ENCODE measurements at regions not wholly inside any gene's neighbourhood (a gene's known extent, or its start where the extent isn't known, plus 50 kb on each side); places are given as distances from the start of the nearest gene placed in this dataset.

DNA sequence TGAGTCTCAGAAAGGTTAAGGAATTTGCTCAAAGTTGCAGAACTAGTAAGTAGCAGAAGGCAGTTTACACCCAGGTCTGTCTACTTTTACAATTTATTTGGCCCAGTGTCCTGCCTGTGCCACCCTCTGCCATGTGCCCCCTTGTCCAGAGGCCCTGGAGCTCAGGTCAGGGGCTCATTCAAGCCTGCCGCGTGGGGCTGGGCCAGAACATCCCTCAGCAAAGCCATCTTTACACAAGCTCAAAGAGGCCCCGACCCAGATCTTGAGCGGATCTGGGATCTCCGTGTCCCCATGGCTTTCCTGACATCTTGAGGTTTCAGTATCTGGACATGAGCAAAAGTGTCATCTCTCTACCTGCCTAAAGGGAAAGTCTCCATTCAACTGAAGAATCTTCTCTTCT, 76.4 kb upstream of the VSTM2B start:
- no peaks in the 10 kb centered on the region for H3K36me3 ChIP-seq
- no peak for DNase-seq
- peaks cover 0 to 6% (median 3%) of the 10 kb centered on the region in 4 donors for H3K9me3 ChIP-seq
- intact Hi-C loops (cut with DNase I; ENCODE audit: low total_unique reads), result no loop called here
- TF ChIP-seq, protein P1, sequence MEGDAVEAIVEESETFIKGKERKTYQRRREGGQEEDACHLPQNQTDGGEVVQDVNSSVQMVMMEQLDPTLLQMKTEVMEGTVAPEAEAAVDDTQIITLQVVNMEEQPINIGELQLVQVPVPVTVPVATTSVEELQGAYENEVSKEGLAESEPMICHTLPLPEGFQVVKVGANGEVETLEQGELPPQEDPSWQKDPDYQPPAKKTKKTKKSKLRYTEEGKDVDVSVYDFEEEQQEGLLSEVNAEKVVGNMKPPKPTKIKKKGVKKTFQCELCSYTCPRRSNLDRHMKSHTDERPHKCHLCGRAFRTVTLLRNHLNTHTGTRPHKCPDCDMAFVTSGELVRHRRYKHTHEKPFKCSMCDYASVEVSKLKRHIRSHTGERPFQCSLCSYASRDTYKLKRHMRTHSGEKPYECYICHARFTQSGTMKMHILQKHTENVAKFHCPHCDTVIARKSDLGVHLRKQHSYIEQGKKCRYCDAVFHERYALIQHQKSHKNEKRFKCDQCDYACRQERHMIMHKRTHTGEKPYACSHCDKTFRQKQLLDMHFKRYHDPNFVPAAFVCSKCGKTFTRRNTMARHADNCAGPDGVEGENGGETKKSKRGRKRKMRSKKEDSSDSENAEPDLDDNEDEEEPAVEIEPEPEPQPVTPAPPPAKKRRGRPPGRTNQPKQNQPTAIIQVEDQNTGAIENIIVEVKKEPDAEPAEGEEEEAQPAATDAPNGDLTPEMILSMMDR (IDR thresholded peaks at IDR 0.05), result no peak
- no peak for TF ChIP-seq EP300 (IDR thresholded peaks at IDR 0.05)
- TF ChIP-seq POLR2AphosphoS5 (IDR thresholded peaks at IDR 0.05), result no peak
- TF ChIP-seq POLR2A (IDR thresholded peaks at IDR 0.05), result no peak
- H3K4me3 ChIP-seq, result no peak overlapping the region
- no peaks in the 10 kb centered on the region for H3K4me1 ChIP-seq
- peaks cover 0 to 30% (median 4%) of the 10 kb centered on the region in 3 donors for H3K27me3 ChIP-seq
- no peak overlapping the region for H3K27ac ChIP-seq
- WGBS, 5 donors, result 79 to 89% (median 86%) methylated on average over 5 of the region's 5 CpGs

DNA sequence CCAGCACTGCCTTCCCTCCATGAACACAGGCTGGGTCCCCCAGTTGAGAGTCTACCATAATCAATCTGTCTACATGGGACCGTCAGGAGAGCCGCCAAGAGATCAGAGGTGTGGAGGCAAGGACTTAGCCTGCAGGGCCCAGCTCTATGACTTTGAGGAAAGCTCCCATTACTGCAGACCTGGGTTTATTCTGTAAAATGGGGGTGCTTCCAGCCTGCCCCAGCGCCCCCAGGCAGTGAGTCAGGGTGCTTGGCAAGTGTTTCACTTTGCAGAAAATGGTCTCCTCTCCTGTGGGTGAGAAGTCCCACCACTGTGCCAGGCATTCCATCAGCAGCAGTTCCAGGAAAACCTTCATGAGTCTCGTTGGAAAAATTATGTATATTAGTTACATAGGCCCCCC, 75.5 kb upstream of the VSTM2B start:
- WGBS, 5 donors, result 66 to 73% (median 70%) methylated on average over 3 to 4 of the region's 4 CpGs
- Histone ChIP-seq H3K4me1 (no peaks in the 10 kb centered on the region), H3K36me3 (no peaks in the 10 kb centered on the region), H3K27me3 (peaks cover 0 to 36% (median 4%) of the 10 kb centered on the region in 3 donors), H3K4me3 (no peak overlapping the region), H3K9me3 (peaks cover 0 to 6% (median 3%) of the 10 kb centered on the region in 4 donors), H3K27ac (no peak overlapping the region)
- DNase-seq, result no peak
- TF ChIP-seq POLR2AphosphoS5 (IDR thresholded peaks at IDR 0.05) (no peak), EP300 (IDR thresholded peaks at IDR 0.05) (no peak), POLR2A (IDR thresholded peaks at IDR 0.05) (no peak)
- TF ChIP-seq, protein P1 (IDR thresholded peaks at IDR 0.05), result no peak
- intact Hi-C loops (cut with DNase I; ENCODE audit: low total_unique reads), result no loop called here

DNA sequence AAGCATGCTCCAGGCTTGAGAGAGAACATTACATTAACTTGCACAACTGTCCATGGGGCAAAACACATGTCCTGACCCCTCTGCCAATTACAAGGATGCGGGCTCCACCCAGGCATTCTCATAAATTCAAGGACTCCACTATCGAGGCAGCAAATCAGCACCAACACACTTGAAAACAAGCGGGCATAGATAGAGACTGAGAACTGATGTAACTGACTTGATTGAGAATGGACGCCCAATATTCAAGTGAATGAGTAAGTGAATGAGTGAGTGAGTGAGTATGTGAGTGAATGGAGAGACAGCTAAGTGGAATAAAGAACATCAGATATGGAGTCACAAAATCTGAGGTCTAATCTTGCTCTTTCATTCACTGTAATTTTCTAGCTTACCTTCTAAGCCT, 75.0 kb upstream of the VSTM2B start:
- 73 to 89% (median 86%) methylated on average over 4 of the region's 4 CpGs for WGBS, 5 donors
- intact Hi-C loops (cut with DNase I; ENCODE audit: low total_unique reads), result no loop called here
- Histone ChIP-seq H3K4me3 (no peak overlapping the region), H3K4me1 (no peaks in the 10 kb centered on the region), H3K27me3 (peaks cover 0 to 31% (median 4%) of the 10 kb centered on the region in 3 donors), H3K9me3 (peaks cover 0 to 6% (median 3%) of the 10 kb centered on the region in 4 donors), H3K27ac (no peak overlapping the region), H3K36me3 (no peaks in the 10 kb centered on the region)
- TF ChIP-seq POLR2A (IDR thresholded peaks at IDR 0.05) (no peak), EP300 (IDR thresholded peaks at IDR 0.05) (no peak), POLR2AphosphoS5 (IDR thresholded peaks at IDR 0.05) (no peak)
- TF ChIP-seq, protein P1 (IDR thresholded peaks at IDR 0.05), result no peak
- DNase-seq, result no peak

DNA sequence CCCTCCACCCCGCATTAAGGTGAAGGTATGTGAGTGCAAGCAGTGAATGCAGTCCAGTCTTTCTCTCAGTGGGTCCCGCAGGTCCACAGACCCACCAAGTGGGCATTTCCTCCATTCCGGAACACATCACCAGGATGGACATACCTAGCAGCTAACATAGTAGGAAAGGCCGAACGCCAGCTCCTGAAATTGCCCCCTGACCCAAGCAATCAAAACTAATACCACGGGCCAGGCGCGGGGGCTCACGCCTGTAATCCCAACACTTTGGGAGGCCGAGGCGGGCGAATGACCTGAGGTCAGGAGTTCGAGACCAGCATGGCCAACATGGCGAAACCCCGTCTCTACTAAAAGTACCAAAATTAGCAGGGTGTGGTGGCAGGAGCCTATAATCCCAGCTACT, 71.7 kb upstream of the VSTM2B start:
- no peak overlapping the region for H3K4me3 ChIP-seq
- H3K27me3 ChIP-seq, result peaks cover 0 to 9% (median 0%) of the 10 kb centered on the region in 3 donors
- no peak for DNase-seq
- intact Hi-C loops (cut with DNase I; ENCODE audit: low total_unique reads), result no loop called here
- 82 to 93% (median 89%) methylated on average over 15 of the region's 15 CpGs for WGBS, 5 donors
- H3K27ac ChIP-seq, result no peak overlapping the region
- no peaks in the 10 kb centered on the region for H3K4me1 ChIP-seq
- no peak for TF ChIP-seq POLR2AphosphoS5 (IDR thresholded peaks at IDR 0.05)
- no peak for TF ChIP-seq EP300 (IDR thresholded peaks at IDR 0.05)
- TF ChIP-seq, protein P1 (IDR thresholded peaks at IDR 0.05), result no peak
- TF ChIP-seq POLR2A (IDR thresholded peaks at IDR 0.05), result no peak
- peaks cover 0 to 23% (median 18%) of the 10 kb centered on the region in 4 donors for H3K9me3 ChIP-seq
- H3K36me3 ChIP-seq, result no peaks in the 10 kb centered on the region
